ENCODE measurements at regions not wholly inside any gene's neighbourhood (a gene's known extent, or its start where the extent isn't known, plus 50 kb on each side); places are given as distances from the start of the nearest gene placed in this dataset. TPM values are rescaled to one million over a fixed set of nuclear protein-coding genes. Genes with fewer than 3 reads are reported as not detected.

DNA sequence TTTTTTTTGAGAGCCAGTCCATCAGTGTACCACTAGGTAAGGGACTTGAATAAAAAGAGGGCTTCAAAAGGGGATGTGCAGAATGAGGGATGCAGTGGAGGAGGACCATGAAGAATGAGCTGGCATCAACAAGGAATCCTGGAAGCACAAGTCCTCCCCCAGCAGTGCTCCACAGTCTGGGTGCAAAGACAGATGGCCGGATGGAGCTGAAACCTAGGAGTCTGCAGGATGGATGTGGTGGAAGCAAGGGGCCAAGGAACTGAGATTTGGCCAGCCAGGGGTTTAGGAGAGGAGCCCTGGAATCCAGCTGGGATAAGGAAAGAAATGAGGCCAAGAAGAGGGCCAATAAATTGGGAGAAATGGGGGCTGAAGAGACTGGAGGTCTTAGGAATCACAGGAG is 51.8 kb upstream of the RAB6C start:
- H3K4me3 ChIP-seq (ENCODE audit: low read depth, low read length), result no peak overlapping the region
- no peak overlapping the region for H3K27ac ChIP-seq (ENCODE audit: low read depth, low read length)
- H3K9me3 ChIP-seq (ENCODE audit: control insufficient read depth, insufficient read depth, low read length), result no peaks in the 10 kb centered on the region
- TF ChIP-seq, protein P1, sequence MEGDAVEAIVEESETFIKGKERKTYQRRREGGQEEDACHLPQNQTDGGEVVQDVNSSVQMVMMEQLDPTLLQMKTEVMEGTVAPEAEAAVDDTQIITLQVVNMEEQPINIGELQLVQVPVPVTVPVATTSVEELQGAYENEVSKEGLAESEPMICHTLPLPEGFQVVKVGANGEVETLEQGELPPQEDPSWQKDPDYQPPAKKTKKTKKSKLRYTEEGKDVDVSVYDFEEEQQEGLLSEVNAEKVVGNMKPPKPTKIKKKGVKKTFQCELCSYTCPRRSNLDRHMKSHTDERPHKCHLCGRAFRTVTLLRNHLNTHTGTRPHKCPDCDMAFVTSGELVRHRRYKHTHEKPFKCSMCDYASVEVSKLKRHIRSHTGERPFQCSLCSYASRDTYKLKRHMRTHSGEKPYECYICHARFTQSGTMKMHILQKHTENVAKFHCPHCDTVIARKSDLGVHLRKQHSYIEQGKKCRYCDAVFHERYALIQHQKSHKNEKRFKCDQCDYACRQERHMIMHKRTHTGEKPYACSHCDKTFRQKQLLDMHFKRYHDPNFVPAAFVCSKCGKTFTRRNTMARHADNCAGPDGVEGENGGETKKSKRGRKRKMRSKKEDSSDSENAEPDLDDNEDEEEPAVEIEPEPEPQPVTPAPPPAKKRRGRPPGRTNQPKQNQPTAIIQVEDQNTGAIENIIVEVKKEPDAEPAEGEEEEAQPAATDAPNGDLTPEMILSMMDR (IDR thresholded peaks at IDR 0.05; ENCODE audit: low read depth, low read length), result no peak
- DNase-seq (ENCODE audit: low read depth, low spot score), result no peak
- POLR2A ChIA-PET, result no interaction called here
- H3K27me3 ChIP-seq (ENCODE audit: control insufficient read depth, insufficient read depth, low read length), result peaks cover under 1% of the 10 kb centered on the region
- CTCF ChIA-PET, result interaction anchor here (0.5 to 0.7 kb wide), 2 partner anchors 9 to 362 kb away, joined by 3 to 6 read pairs; no protein-coding TSS in a partner anchor

DNA sequence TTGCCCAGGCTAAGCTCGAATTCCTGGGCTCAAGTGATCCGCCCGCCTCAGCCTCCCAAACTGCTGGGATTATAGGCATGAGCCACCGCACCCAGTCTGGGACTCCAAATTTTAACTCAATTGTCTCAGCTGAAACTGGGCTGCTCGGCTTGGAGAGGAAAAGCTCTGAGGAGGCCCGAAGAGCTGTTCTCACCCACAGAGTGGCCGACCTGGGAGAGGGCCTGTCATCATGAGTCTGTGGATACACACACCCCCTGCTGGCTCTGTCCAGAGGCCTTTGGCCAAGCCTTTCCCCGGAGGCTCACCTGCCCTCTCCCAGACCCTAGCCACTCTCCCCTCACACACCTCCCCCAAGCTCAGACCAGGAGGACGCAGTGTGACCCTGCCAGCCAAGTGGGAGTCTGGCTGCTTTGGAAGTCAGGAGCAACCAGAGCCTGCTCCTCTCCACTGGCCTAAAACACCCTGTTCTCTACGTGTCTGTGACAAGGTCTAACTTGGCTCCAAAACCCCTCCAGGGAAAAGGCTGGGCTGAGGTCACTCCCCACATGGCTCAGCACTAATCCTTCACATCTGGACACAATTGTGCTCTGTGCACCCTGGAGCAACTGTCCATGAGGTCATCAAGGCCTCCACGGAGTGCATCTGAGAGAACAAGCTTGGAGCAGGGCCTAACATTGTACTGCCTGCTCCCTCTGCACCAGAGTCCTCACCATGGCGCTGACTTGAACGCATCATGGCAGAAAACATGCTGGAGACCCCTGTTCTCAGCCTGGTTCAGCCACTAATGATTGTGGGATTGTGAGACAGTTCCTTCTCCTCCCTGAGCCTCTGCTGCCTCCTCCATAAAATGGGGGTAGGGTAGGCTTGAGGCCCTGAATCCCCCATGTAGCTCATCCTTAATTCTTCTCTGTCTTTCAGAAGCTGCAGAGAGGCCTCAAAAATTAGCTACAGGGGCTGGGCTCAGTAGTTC is 49.9 kb upstream of the RAB6C start:
- ChIA-PET POLR2A (no interaction called here), CTCF (interaction anchor here (1.0 kb wide), 1 partner anchor 1866 kb away, joined by 5 read pairs; no protein-coding TSS in a partner anchor)
- no peak for DNase-seq (ENCODE audit: low read depth, low spot score)
- Histone ChIP-seq H3K27me3 (ENCODE audit: control insufficient read depth, insufficient read depth, low read length) (no peaks in the 10 kb centered on the region), H3K27ac (ENCODE audit: low read depth, low read length) (no peak overlapping the region), H3K4me3 (ENCODE audit: low read depth, low read length) (no peak overlapping the region), H3K9me3 (ENCODE audit: control insufficient read depth, insufficient read depth, low read length) (no peaks in the 10 kb centered on the region)
- TF ChIP-seq, protein P1 (IDR thresholded peaks at IDR 0.05; ENCODE audit: low read depth, low read length), result no peak

Small RNAs in the stretch of these regions (small RNA-seq; reads per million reads assigned to genes)
- gene RNA5SP103 (ENCODE audit: insufficient read length, low read depth), result not detected

All from AG04450 (cell line).